HEK293 (cell line): ENCODE measurements at regions not wholly inside any gene's neighbourhood (a gene's known extent, or its start where the extent isn't known, plus 50 kb on each side); places are given as distances from the start of the nearest gene placed in this dataset.

Experiments used
- CTCF ChIA-PET: fragments of 350-600 bp; formaldehyde crosslinking; extraction: SDS; loops from one replicate; lab custom pipeline; 2021; ENCODE audit warnings: antibody characterized with exemption; lab: Yijun Ruan, JAX
- POLR2A ChIA-PET: fragments of 300-600 bp; formaldehyde crosslinking; extraction: SDS; loops from one replicate; lab custom pipeline; 2020; ENCODE audit warnings: antibody characterized with exemption, inconsistent platforms; lab: Yijun Ruan, JAX
- H3K27ac ChIP-seq: fragments of 200-500 bp; sonication (Bioruptor generic); 2 replicates; pipeline ENCODE4 v1.5.1; 2014; ENCODE audit warnings: low read depth, low read length, control low read depth, inconsistent platforms; ENCODE audit errors: extremely low read depth
- H3K36me3 ChIP-seq, 2 experiments: fragments of 200-500 bp in 1 of 2; sonication (Bioruptor generic) in 1 of 2; 1 replicate in 1 of 2; 2 replicates in 1 of 2; pipeline ENCODE4 v1.5.1; 2014 to 2017; ENCODE audit warnings: inconsistent platforms in 2 of 2, low read length in 2 of 2; ENCODE audit not compliant: control insufficient read depth in 2 of 2, insufficient read depth in 1 of 2
- H3K4me1 ChIP-seq: fragments of 200-500 bp; sonication (Bioruptor generic); 2 replicates; pipeline ENCODE4 v1.5.1; 2014; ENCODE audit warnings: mild to moderate bottlenecking, low read length, inconsistent platforms; ENCODE audit not compliant: control insufficient read depth, insufficient read depth
- H3K4me3 ChIP-seq: 2 replicates; pipeline ENCODE4 v1.5.1; 2011; ENCODE audit warnings: low read depth, mild to moderate bottlenecking, control low read depth, low read length, moderate library complexity
- H3K9me3 ChIP-seq: fragments of 200-500 bp; sonication (Bioruptor generic); 2 replicates; pipeline ENCODE4 v1.5.1; 2014; ENCODE audit warnings: low read depth, low read length, inconsistent platforms; ENCODE audit not compliant: control insufficient read depth, insufficient read depth
- BCL11A ChIP-seq: fragments of 450-650 bp; formaldehyde crosslinking; IDR thresholded peaks from 2 replicates; pipeline ENCODE4 v1.5.1; 2016; ENCODE audit warnings: low read depth, missing biosample characterization, missing genetic modification characterization
- ELK4 ChIP-seq: IDR thresholded peaks from 2 replicates; pipeline ENCODE4 v1.6.1; 2011; ENCODE audit warnings: mild to moderate bottlenecking, low read depth, low read length, borderline replicate concordance
- GLI2 ChIP-seq: fragments of 450-650 bp; formaldehyde crosslinking; IDR thresholded peaks from 2 replicates; pipeline ENCODE4; 2017; ENCODE audit warnings: missing biosample characterization, missing genetic modification characterization, low read depth, borderline replicate concordance
- KLF8 ChIP-seq: fragments of 450-650 bp; formaldehyde crosslinking; IDR thresholded peaks from 2 replicates; pipeline ENCODE4 v1.5.1; 2016; ENCODE audit warnings: missing biosample characterization, missing genetic modification characterization
- PRDM4 ChIP-seq: fragments of 450-650 bp; formaldehyde crosslinking; IDR thresholded peaks from 2 replicates; pipeline ENCODE4 v1.5.1; 2017; ENCODE audit warnings: missing biosample characterization, missing genetic modification characterization
- TRIM28 ChIP-seq: IDR thresholded peaks from 2 replicates; pipeline ENCODE4 v1.6.1; 2011; ENCODE audit warnings: low read length, control low read depth, borderline replicate concordance
- WT1 ChIP-seq: fragments of 450-650 bp; formaldehyde crosslinking; IDR thresholded peaks from 2 replicates; pipeline ENCODE4 v1.5.1; 2016; ENCODE audit warnings: missing biosample characterization, missing genetic modification characterization
- YY1 ChIP-seq: fragments of 450-650 bp; formaldehyde crosslinking; IDR thresholded peaks from 2 replicates; pipeline ENCODE4 v1.5.1; 2018; ENCODE audit warnings: missing biosample characterization, missing genetic modification characterization
- ZBTB48 ChIP-seq: fragments of 450-650 bp; formaldehyde crosslinking; IDR thresholded peaks from 2 replicates; pipeline ENCODE4 v1.5.1; 2016; ENCODE audit warnings: missing biosample characterization, missing genetic modification characterization
- ZFP3 ChIP-seq: fragments of 450-650 bp; formaldehyde crosslinking; IDR thresholded peaks from 2 replicates; pipeline ENCODE4 v1.5.1; 2016; ENCODE audit warnings: low read depth, missing biosample characterization, missing genetic modification characterization
- ZFP41 ChIP-seq: fragments of 450-650 bp; formaldehyde crosslinking; IDR thresholded peaks from 2 replicates; pipeline ENCODE4 v1.5.1; 2016; ENCODE audit warnings: missing biosample characterization, missing genetic modification characterization, borderline replicate concordance
- ZNF157 ChIP-seq: fragments of 450-650 bp; formaldehyde crosslinking; IDR thresholded peaks from 2 replicates; pipeline ENCODE4 v1.5.1; 2016; ENCODE audit warnings: missing biosample characterization, missing genetic modification characterization
- ZNF202 ChIP-seq: fragments of 450-650 bp; formaldehyde crosslinking; IDR thresholded peaks from 2 replicates; pipeline ENCODE4 v1.5.1; 2016; ENCODE audit warnings: missing biosample characterization, missing genetic modification characterization, borderline replicate concordance
- ZNF221 ChIP-seq: fragments of 450-650 bp; formaldehyde crosslinking; IDR thresholded peaks from 2 replicates; pipeline ENCODE4 v1.5.1; 2017; ENCODE audit warnings: missing biosample characterization, missing genetic modification characterization, borderline replicate concordance
- ZNF248 ChIP-seq: fragments of 450-650 bp; formaldehyde crosslinking; IDR thresholded peaks from 2 replicates; pipeline ENCODE4 v1.5.1; 2017; ENCODE audit warnings: missing biosample characterization, missing genetic modification characterization
- ZNF341 ChIP-seq: fragments of 450-650 bp; formaldehyde crosslinking; IDR thresholded peaks from 2 replicates; pipeline ENCODE4; 2016; ENCODE audit warnings: low read depth, missing biosample characterization, missing genetic modification characterization
- ZNF354C ChIP-seq: fragments of 450-650 bp; formaldehyde crosslinking; IDR thresholded peaks from 2 replicates; pipeline ENCODE4 v1.5.1; 2016; ENCODE audit warnings: missing biosample characterization, missing genetic modification characterization, low read depth, borderline replicate concordance
- ZNF362 ChIP-seq: fragments of 450-650 bp; formaldehyde crosslinking; IDR thresholded peaks from 2 replicates; pipeline ENCODE4 v1.5.1; 2016; ENCODE audit warnings: missing biosample characterization, missing genetic modification characterization
- ZNF404 ChIP-seq: fragments of 450-650 bp; formaldehyde crosslinking; IDR thresholded peaks from 2 replicates; pipeline ENCODE4 v1.5.1; 2017; ENCODE audit warnings: missing biosample characterization, missing genetic modification characterization
- ZNF510 ChIP-seq: fragments of 450-650 bp; formaldehyde crosslinking; IDR thresholded peaks from 2 replicates; pipeline ENCODE4 v1.5.1; 2018; ENCODE audit warnings: mild to moderate bottlenecking, missing genetic modification characterization, missing biosample characterization; ENCODE audit not compliant: insufficient replicate concordance
- ZNF610 ChIP-seq: fragments of 450-650 bp; formaldehyde crosslinking; IDR thresholded peaks from 2 replicates; pipeline ENCODE4 v1.5.1; 2016; ENCODE audit warnings: missing biosample characterization, missing genetic modification characterization, borderline replicate concordance
- ZNF623 ChIP-seq: fragments of 450-650 bp; formaldehyde crosslinking; IDR thresholded peaks from 2 replicates; pipeline ENCODE4 v1.5.1; 2016; ENCODE audit warnings: missing biosample characterization, missing genetic modification characterization
- ZNF658 ChIP-seq: fragments of 450-650 bp; formaldehyde crosslinking; IDR thresholded peaks from 2 replicates; pipeline ENCODE4; 2016; ENCODE audit warnings: missing biosample characterization, missing genetic modification characterization
- ZNF664 ChIP-seq: fragments of 450-650 bp; formaldehyde crosslinking; IDR thresholded peaks from 2 replicates; pipeline ENCODE4 v1.5.1; 2016; ENCODE audit warnings: missing biosample characterization, missing genetic modification characterization
- ZNF677 ChIP-seq: fragments of 450-650 bp; IDR thresholded peaks from 2 replicates; pipeline ENCODE4 v1.5.0; 2018; ENCODE audit warnings: missing biosample characterization, mild to moderate bottlenecking, missing genetic modification characterization, moderate library complexity
- ZNF791 ChIP-seq: fragments of 450-650 bp; formaldehyde crosslinking; IDR thresholded peaks from 2 replicates; pipeline ENCODE4 v1.5.1; 2016; ENCODE audit warnings: missing biosample characterization, missing genetic modification characterization

- Histone ChIP-seq H3K9me3 (no peaks in the 10 kb centered on the region), H3K27ac (no peak overlapping the region), H3K36me3 (no peaks in the 10 kb centered on the region), H3K4me1 (no peaks in the 10 kb centered on the region), H3K4me3 (no peak overlapping the region)
- CTCF ChIA-PET = interaction anchor here (0.9 to 1.2 kb wide), 2 partner anchors 11 to 25 kb away, joined by 3 to 4 read pairs; no protein-coding TSS in a partner anchor
- TF ChIP-seq ZNF677 (tag by site-specific recombination) (no peak), ZNF157 (tag by site-specific recombination) (no peak), ZFP3 (no peak), ZBTB48 (no peak), GLI2 (no peak), ZNF202 (tag by site-specific recombination) (no peak), ZNF610 (tag by site-specific recombination) (no peak), ZNF510 (tag by site-specific recombination) (no peak), ZNF221 (tag by site-specific recombination) (no peak), ELK4 (no peak), WT1 (no peak), ZNF362 (tag by site-specific recombination) (no peak), BCL11A (tag by site-specific recombination) (no peak), PRDM4 (no peak), ZNF248 (tag by site-specific recombination) (no peak), YY1 (tag by site-specific recombination) (no peak), KLF8 (tag by site-specific recombination) (no peak), ZNF341 (tag by site-specific recombination) (no peak)
- POLR2A ChIA-PET = no interaction called here
Observed at GRCh38 chr14:54322701-54323337, 74.0 kb upstream of the CDKN3 start.

- ChIA-PET POLR2A (no interaction called here), CTCF (interaction anchor here (0.6 to 1.5 kb wide), 2 partner anchors 22 to 1097 kb away, joined by 5 to 6 read pairs; no protein-coding TSS in a partner anchor)
- H3K9me3 ChIP-seq = no peaks in the 10 kb centered on the region
- no peak overlapping the region for H3K27ac ChIP-seq
- TF ChIP-seq ZNF404 = no peak
- TF ChIP-seq ZFP41 (tag by site-specific recombination) = no peak
- no peak for TF ChIP-seq ELK4
- TF ChIP-seq ZNF623 = no peak
- TF ChIP-seq TRIM28 = no peak
- no peak for TF ChIP-seq ZNF354C
- TF ChIP-seq ZNF664 = no peak
- TF ChIP-seq ZNF658 = no peak
- no peak for TF ChIP-seq ZNF791 (tag by site-specific recombination)
- TF ChIP-seq, all 188 proteins: peak for 0
- H3K4me1 ChIP-seq = no peaks in the 10 kb centered on the region
- no peaks in the 10 kb centered on the region for H3K36me3 ChIP-seq
- no peak overlapping the region for H3K4me3 ChIP-seq
Observed at GRCh38 chr14:54325766-54326165, 71.0 kb upstream of the CDKN3 start.
